ENCODE measurements at regions not wholly inside any gene's neighbourhood (a gene's known extent, or its start where the extent isn't known, plus 50 kb on each side); places are given as distances from the start of the nearest gene placed in this dataset.

GRCh38 chr18:35835366-35835765 is 137.1 kb upstream of the RMP24 start:
- Histone ChIP-seq H3K9me3 (ENCODE audit: control insufficient read depth, insufficient read depth, low read depth, low read length) (no peaks in the 10 kb centered on the region), H3K4me3 (ENCODE audit: low read depth, low read length) (no peak overlapping the region), H3K27ac (ENCODE audit: extremely low read depth, low read depth, low read length) (no peak overlapping the region), H3K36me3 (ENCODE audit: control insufficient read depth in 2 of 2, insufficient read depth in 1 of 2, low read length in 2 of 2) (no peaks in the 10 kb centered on the region), H3K4me1 (ENCODE audit: control insufficient read depth, insufficient read depth, low read length) (no peaks in the 10 kb centered on the region)
- ChIA-PET POLR2A (no interaction called here), CTCF (interaction anchor here (0.6 kb wide), 1 partner anchor 934 kb away, joined by 3 read pairs; no protein-coding TSS in a partner anchor)
- TF ChIP-seq GFI1B (tag by site-specific recombination; IDR thresholded peaks at IDR 0.05) (no peak), ZBTB17 (tag by site-specific recombination; IDR thresholded peaks at IDR 0.05) (no peak), ZNF16 (tag by site-specific recombination; IDR thresholded peaks at IDR 0.05; ENCODE audit: low read depth) (no peak), KLF1 (tag by site-specific recombination; IDR thresholded peaks at IDR 0.05) (no peak), ZNF10 (tag by site-specific recombination; IDR thresholded peaks at IDR 0.05) (no peak), ZBTB11 (tag by site-specific recombination; conservative IDR thresholded peaks at IDR 0.05; ENCODE audit: low read depth) (no peak), ZNF670 (tag by site-specific recombination; IDR thresholded peaks at IDR 0.05; ENCODE audit: low read depth) (no peak), ZNF596 (tag by site-specific recombination; IDR thresholded peaks at IDR 0.05) (no peak)
- TF ChIP-seq, protein P1, sequence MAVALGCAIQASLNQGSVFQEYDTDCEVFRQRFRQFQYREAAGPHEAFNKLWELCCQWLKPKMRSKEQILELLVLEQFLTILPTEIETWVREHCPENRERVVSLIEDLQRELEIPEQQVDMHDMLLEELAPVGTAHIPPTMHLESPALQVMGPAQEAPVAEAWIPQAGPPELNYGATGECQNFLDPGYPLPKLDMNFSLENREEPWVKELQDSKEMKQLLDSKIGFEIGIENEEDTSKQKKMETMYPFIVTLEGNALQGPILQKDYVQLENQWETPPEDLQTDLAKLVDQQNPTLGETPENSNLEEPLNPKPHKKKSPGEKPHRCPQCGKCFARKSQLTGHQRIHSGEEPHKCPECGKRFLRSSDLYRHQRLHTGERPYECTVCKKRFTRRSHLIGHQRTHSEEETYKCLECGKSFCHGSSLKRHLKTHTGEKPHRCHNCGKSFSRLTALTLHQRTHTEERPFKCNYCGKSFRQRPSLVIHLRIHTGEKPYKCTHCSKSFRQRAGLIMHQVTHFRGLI (tag by site-specific recombination; IDR thresholded peaks at IDR 0.05) = no peak
- TF ChIP-seq, protein P2, sequence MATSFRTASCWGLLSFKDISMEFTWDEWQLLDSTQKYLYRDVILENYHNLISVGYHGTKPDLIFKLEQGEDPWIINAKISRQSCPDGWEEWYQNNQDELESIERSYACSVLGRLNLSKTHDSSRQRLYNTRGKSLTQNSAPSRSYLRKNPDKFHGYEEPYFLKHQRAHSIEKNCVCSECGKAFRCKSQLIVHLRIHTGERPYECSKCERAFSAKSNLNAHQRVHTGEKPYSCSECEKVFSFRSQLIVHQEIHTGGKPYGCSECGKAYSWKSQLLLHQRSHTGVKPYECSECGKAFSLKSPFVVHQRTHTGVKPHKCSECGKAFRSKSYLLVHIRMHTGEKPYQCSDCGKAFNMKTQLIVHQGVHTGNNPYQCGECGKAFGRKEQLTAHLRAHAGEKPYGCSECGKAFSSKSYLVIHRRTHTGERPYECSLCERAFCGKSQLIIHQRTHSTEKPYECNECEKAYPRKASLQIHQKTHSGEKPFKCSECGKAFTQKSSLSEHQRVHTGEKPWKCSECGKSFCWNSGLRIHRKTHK (tag by site-specific recombination; IDR thresholded peaks at IDR 0.05) = no peak

DNA sequence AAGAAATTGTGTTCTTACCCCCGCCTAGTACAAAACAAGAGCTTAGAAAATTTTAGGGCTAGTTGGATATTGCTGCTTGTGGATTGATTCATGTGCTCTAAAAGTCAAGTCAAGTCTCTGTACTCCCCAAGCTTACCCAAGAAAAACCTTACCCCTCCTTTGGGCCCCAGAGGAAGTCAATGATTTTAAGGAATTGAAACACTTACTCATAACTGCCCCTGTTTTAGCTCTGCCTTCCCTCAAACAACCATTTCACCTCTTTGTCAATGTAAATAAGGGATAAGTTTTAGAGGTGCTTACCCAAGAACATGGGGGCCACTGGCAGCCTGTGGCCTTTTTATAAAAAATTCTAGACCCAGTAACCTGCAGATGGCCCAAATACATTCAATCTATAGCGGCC is 136.6 kb upstream of the RMP24 start:
- H3K36me3 ChIP-seq (ENCODE audit: control insufficient read depth in 2 of 2, insufficient read depth in 1 of 2, low read length in 2 of 2) = no peaks in the 10 kb centered on the region
- H3K9me3 ChIP-seq (ENCODE audit: control insufficient read depth, insufficient read depth, low read depth, low read length) = no peaks in the 10 kb centered on the region
- TF ChIP-seq ZNF426 (tag by site-specific recombination; IDR thresholded peaks at IDR 0.05) = no peak
- no peak for TF ChIP-seq ZNF433 (tag by site-specific recombination; IDR thresholded peaks at IDR 0.05; ENCODE audit: low read depth)
- no peak for TF ChIP-seq ZNF19 (tag by site-specific recombination; IDR thresholded peaks at IDR 0.05; ENCODE audit: low read depth)
- no peak for TF ChIP-seq ZSCAN30 (tag by site-specific recombination; IDR thresholded peaks at IDR 0.05)
- TF ChIP-seq ZNF677 (tag by site-specific recombination; IDR thresholded peaks at IDR 0.05) = no peak
- no peaks in the 10 kb centered on the region for H3K4me1 ChIP-seq (ENCODE audit: control insufficient read depth, insufficient read depth, low read length)
- CTCF ChIA-PET = interaction anchor here (0.6 to 0.9 kb wide), 2 partner anchors 79 to 709 kb away, joined by 3 to 5 read pairs; no protein-coding TSS in a partner anchor
- H3K4me3 ChIP-seq (ENCODE audit: low read depth, low read length) = no peak overlapping the region
- POLR2A ChIA-PET = no interaction called here
- no peak overlapping the region for H3K27ac ChIP-seq (ENCODE audit: extremely low read depth, low read depth, low read length)

- Histone ChIP-seq H3K4me1 (ENCODE audit: control insufficient read depth, insufficient read depth, low read length) (no peaks in the 10 kb centered on the region), H3K36me3 (ENCODE audit: control insufficient read depth in 2 of 2, insufficient read depth in 1 of 2, low read length in 2 of 2) (no peaks in the 10 kb centered on the region), H3K4me3 (ENCODE audit: low read depth, low read length) (no peak overlapping the region), H3K9me3 (ENCODE audit: control insufficient read depth, insufficient read depth, low read depth, low read length) (no peaks in the 10 kb centered on the region), H3K27ac (ENCODE audit: extremely low read depth, low read depth, low read length) (no peak overlapping the region)
- POLR2A ChIA-PET = no interaction called here
- CTCF ChIA-PET = interaction anchor here (0.6 to 1.2 kb wide), 2 partner anchors 13 to 80 kb away, joined by 3 to 6 read pairs; no protein-coding TSS in a partner anchor
- TF ChIP-seq ZNF48 (tag by site-specific recombination; IDR thresholded peaks at IDR 0.05) (no peak), INSM2 (tag by site-specific recombination; IDR thresholded peaks at IDR 0.05) (no peak), ZNF175 (tag by site-specific recombination; IDR thresholded peaks at IDR 0.05) (no peak), ZNF16 (tag by site-specific recombination; IDR thresholded peaks at IDR 0.05; ENCODE audit: low read depth) (no peak), ZNF324 (tag by site-specific recombination; IDR thresholded peaks at IDR 0.05) (no peak), YY1 (tag by site-specific recombination; IDR thresholded peaks at IDR 0.05) (no peak), ZNF239 (tag by site-specific recombination; IDR thresholded peaks at IDR 0.05) (no peak), ZSCAN30 (tag by site-specific recombination; IDR thresholded peaks at IDR 0.05) (no peak), ZEB2 (tag by site-specific recombination; IDR thresholded peaks at IDR 0.05) (no peak), GFI1B (tag by site-specific recombination; IDR thresholded peaks at IDR 0.05) (no peak)
Observed at GRCh38 chr18:35836932-35837331, 135.5 kb upstream of the RMP24 start.
